ENCODE measurements at regions not wholly inside any gene's neighbourhood (a gene's known extent, or its start where the extent isn't known, plus 50 kb on each side); places are given as distances from the start of the nearest gene placed in this dataset.

DNA sequence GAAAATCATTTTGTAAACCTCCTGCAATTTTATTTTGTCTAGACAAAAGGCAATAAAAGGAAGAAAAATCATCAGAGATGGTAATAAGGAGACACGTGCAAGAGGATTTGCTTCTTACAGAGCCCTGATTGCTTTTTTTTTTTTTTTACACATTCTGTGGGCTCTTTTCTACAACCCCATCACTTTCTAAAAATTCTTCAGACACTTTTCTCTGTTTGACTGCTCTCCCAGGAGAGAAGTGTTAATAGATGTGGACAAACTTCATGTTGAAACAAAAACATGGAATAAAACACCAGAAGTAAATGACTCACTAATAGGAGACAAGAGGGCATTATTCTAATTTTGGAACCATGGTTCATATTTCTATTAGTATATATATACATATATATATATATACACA is 114.4 kb upstream of the TPRG1 start:
- Mint-ChIP-seq H3K36me3 (ENCODE audit: insufficient read depth, unreplicated experiment) (no peaks in the 10 kb centered on the region), H3K27ac (ENCODE audit: low read depth, unreplicated experiment) (no peak overlapping the region), H3K27me3 (ENCODE audit: insufficient read depth, unreplicated experiment) (no peaks in the 10 kb centered on the region), H3K9me3 (ENCODE audit: unreplicated experiment) (no peaks in the 10 kb centered on the region), H3K4me1 (ENCODE audit: insufficient read depth, unreplicated experiment) (no peaks in the 10 kb centered on the region), H3K4me3 (ENCODE audit: unreplicated experiment) (no peak overlapping the region)
- POLR2A ChIA-PET: no interaction called here
- TF ChIP-seq CTCF (IDR thresholded peaks at IDR 0.05; ENCODE audit: unreplicated experiment): no peak
- intact Hi-C loops (cut with micrococcal nuclease): no loop called here
- DNase-seq (ENCODE audit: unreplicated experiment): no peak
- BruUV-seq (replicated peaks): no TSS peak
- CTCF ChIA-PET: no interaction called here

- H3K27me3 Mint-ChIP-seq (ENCODE audit: insufficient read depth, unreplicated experiment): no peaks in the 10 kb centered on the region
- POLR2A ChIA-PET: interaction anchor here (0.6 kb wide), 1 partner anchor 1086 kb away, joined by 3 read pairs; no protein-coding TSS in a partner anchor
- no TSS peak for BruUV-seq (replicated peaks)
- H3K4me1 Mint-ChIP-seq (ENCODE audit: insufficient read depth, unreplicated experiment): no peaks in the 10 kb centered on the region
- intact Hi-C loops (cut with micrococcal nuclease): no loop called here
- no peak for DNase-seq (ENCODE audit: unreplicated experiment)
- no peak for TF ChIP-seq CTCF (IDR thresholded peaks at IDR 0.05; ENCODE audit: unreplicated experiment)
- no peak overlapping the region for H3K27ac Mint-ChIP-seq (ENCODE audit: low read depth, unreplicated experiment)
- H3K4me3 Mint-ChIP-seq (ENCODE audit: unreplicated experiment): no peak overlapping the region
- CTCF ChIA-PET: interaction anchor here (0.6 kb wide), 1 partner anchor 9 kb away, joined by 4 read pairs; no protein-coding TSS in a partner anchor
- no peaks in the 10 kb centered on the region for H3K36me3 Mint-ChIP-seq (ENCODE audit: insufficient read depth, unreplicated experiment)
- H3K9me3 Mint-ChIP-seq (ENCODE audit: unreplicated experiment): no peaks in the 10 kb centered on the region
Observed at GRCh38 chr3:189058071-189058470, 113.7 kb upstream of the TPRG1 start.

GRCh38 chr3:189070965-189071364 is 100.8 kb upstream of the TPRG1 start:
- ChIA-PET CTCF (interaction anchor here (1.2 kb wide), 1 partner anchor 1330 kb away, joined by 3 read pairs; no protein-coding TSS in a partner anchor), POLR2A (no interaction called here)
- H3K27me3 Mint-ChIP-seq (ENCODE audit: insufficient read depth, unreplicated experiment): no peaks in the 10 kb centered on the region
- BruUV-seq (replicated peaks): no TSS peak
- intact Hi-C loops (cut with micrococcal nuclease): no loop called here
- no peak overlapping the region for H3K4me3 Mint-ChIP-seq (ENCODE audit: unreplicated experiment)
- no peak overlapping the region for H3K27ac Mint-ChIP-seq (ENCODE audit: low read depth, unreplicated experiment)
- TF ChIP-seq CTCF (IDR thresholded peaks at IDR 0.05; ENCODE audit: unreplicated experiment): no peak
- peaks cover 9% of the 10 kb centered on the region for H3K4me1 Mint-ChIP-seq (ENCODE audit: insufficient read depth, unreplicated experiment)
- H3K9me3 Mint-ChIP-seq (ENCODE audit: unreplicated experiment): peaks cover 12% of the 10 kb centered on the region
- DNase-seq (ENCODE audit: unreplicated experiment): no peak
- H3K36me3 Mint-ChIP-seq (ENCODE audit: insufficient read depth, unreplicated experiment): no peaks in the 10 kb centered on the region

- Mint-ChIP-seq H3K36me3 (ENCODE audit: insufficient read depth, unreplicated experiment) (no peaks in the 10 kb centered on the region), H3K27ac (ENCODE audit: low read depth, unreplicated experiment) (no peak overlapping the region), H3K27me3 (ENCODE audit: insufficient read depth, unreplicated experiment) (no peaks in the 10 kb centered on the region), H3K4me3 (ENCODE audit: unreplicated experiment) (no peak overlapping the region), H3K4me1 (ENCODE audit: insufficient read depth, unreplicated experiment) (peaks cover 9% of the 10 kb centered on the region), H3K9me3 (ENCODE audit: unreplicated experiment) (peaks cover 8% of the 10 kb centered on the region)
- CTCF ChIA-PET: interaction anchor here (1.2 kb wide), 1 partner anchor 1331 kb away, joined by 3 read pairs; no protein-coding TSS in a partner anchor
- DNase-seq (ENCODE audit: unreplicated experiment): peak; percentile 71
- POLR2A ChIA-PET: no interaction called here
- intact Hi-C loops (cut with micrococcal nuclease): no loop called here
- no TSS peak for BruUV-seq (replicated peaks)
- no peak for TF ChIP-seq CTCF (IDR thresholded peaks at IDR 0.05; ENCODE audit: unreplicated experiment)
Observed at GRCh38 chr3:189071446-189071845, 100.3 kb upstream of the TPRG1 start.

All from MCF 10A (cell line).